Stimulated activated CD4-positive, alpha-beta T cell treated with anti-CD3 and anti-CD28 coated beads, Interleukin-12 subunit alpha, Interleukin-12 subunit beta, amount 100 ng/mL, for 24 hours (primary cell): ENCODE measurements at regions not wholly inside any gene's neighbourhood (a gene's known extent, or its start where the extent isn't known, plus 50 kb on each side); places are given as distances from the start of the nearest gene placed in this dataset.
"Not testable (repeated sequence)": the region's sequence is repeated elsewhere in the genome, so short reads cannot be mapped to it uniquely, and the experiment has no call there.

Source experiments
- DNase-seq, 2 experiments: peaks; one replicate each; pipeline ENCODE4 v3.0.0-alpha.2; 2020; ENCODE audit warnings: low read depth in 2 of 2

DNA sequence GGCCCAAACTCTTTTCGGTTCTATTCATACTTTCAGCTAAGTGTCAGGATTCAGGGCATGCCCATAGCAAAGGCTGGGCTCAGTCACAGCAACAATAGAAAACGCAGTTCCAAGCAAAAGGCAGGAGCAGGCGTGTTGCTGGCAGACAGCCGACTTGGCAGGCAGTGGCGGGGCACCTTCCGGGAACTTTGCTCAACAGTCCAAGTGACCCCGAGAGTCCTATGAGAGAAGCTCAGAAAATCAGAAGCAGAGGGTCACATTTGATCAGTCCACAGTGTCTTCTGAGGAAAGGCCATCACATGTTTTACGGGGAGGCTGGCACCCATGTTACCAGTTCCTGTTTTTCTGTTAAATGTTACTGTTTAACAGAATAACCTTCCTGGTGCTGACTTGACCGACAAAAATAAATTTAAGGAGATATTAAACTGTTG is 115.0 kb downstream of the DACT1 start:
- DNase-seq: no peak

DNA sequence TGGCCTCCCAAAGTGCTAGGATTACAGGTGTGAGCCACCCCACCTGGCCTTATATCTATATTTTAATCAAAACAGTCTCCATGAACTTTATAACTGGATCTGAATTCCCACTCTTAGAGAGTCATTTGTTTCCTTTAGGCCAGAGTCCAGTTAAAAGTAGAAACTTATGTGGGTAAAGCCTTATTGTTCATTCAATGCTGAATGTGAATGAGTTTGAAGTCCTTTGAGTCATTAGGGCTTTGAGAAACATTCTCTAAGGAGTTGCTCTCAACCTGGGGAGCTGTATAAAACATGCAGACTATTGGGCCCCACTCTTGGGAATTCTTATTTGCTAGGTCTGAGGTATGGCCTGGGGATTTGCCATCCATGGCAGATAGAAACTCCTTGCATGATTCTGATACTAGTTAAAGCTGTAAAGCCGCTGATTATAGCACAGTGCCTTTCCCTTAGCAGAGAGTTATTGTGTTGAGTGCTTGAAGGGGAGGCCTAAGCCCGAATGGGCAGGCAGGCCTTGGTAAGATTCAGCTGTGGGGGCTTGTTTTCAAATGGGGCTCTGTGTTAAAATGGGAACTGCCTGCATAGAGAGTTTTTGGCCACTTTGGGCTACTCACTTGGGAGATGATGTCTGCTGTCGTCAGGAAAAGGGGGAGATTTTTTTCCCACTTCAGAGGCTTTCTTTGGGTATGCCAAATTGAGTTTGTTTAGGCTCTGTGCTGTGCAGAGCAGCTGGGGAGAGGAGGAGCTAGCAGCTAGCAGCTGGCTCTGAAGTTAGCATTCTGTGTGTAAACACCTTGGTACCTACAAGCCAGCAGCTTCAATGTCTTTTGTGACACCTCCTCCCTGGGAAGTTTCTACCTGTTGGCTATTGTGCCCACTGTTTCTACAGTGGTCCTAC is 117.5 kb downstream of the DACT1 start:
- no peak for DNase-seq

GRCh38 chr14:58760121-58760520 is 122.4 kb downstream of the DACT1 start:
- DNase-seq: no peak

DNA sequence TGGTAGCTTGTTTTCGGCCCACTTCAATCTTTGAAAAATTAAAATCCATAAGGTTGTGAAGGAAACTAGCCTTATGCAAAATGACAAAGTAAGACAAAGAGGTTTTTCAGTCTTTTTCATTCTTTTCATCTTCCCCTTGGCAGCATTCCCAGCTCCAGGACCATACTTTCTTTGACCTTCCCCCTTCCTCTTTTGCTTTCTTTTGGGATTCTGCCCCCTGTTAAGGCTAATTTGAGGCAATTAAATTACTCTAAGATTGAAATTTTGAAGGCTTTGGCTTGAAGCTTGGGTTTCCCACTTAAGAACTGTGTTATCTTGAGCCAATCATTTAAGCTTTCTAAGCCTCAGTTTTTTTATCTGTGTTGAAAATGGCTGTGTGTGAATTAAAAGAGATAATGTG is 124.9 kb downstream of the DACT1 start:
- DNase-seq: no peak

- no peak for DNase-seq
These were observed 125.4 kb downstream of the DACT1 start for GRCh38 chr14:58763210-58763609.

GRCh38 chr14:58765418-58765831 is 127.7 kb downstream of the DACT1 start:
- DNase-seq: no peak

GRCh38 chr14:58765843-58766242 is 128.1 kb downstream of the DACT1 start:
- no peak for DNase-seq

DNA sequence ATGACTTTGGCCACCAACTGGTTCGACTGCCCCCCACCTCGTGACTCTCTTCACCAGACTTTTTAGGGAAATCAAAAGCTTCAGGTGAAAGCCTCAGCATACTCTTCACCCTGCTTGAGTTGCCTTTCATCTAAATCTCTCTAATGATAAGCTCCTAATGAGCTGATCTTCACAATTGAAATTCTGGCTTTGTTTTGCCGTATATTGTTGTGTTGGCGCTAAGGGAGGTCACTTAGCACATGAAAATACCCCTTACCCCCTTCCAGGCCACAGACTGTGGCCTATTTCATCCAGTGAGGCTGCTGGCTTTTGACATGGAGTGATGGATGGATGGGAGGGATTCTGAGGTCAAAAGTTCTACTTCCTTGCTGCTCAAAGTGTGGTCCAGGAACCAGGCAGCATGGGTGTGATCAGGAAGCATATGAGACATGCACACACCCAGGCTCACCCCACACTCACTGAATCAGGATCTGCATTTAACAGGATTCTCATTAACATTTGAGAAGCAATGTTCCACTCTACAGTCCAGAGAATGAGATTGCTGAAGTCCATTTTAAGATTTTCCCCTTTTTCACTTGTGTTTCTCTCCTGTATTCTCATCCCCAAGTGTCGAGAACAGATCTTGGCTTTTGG is 131.4 kb downstream of the DACT1 start:
- DNase-seq: no peak

DNA sequence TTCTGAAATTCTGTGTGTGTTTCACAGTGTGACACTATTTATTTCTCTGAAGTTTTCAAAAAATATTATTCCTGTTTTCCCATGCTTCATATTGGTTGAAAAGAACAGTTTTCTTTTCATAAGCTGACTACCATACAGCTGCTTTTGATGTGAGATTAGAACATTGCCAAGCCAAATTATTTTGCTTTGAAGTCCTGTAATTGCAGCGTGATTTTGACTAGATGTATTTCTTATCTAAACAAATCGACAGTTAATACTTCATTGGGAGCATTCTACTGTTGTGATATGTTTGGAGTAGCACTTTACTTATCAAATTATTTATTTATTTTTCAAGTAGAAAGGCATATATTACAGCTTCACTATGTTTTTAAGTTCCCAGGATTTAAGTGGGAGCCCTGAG is 132.0 kb downstream of the DACT1 start:
- no peak for DNase-seq

DNA sequence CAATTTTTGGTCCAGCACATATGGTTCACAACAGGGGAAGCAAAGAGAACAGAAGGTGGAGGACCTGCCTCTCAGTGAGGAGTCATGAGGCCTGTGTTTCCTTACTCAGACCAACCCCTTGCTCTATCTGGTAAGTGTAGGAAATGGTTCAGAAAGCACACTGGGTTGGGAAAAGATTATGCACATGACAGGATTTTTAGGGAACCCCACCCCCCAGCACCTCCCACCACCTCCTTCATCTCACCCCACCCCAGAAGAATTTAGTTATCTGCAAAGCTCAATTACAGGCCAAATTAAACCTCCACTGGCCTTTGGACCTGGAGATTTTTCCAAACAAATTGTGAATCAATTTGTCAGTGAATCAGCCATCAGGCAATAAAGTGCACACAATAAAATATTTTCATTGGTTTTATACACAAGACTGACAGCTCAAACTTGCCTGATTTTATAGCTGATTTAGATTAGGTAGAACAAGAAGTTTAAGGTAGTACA is 132.8 kb downstream of the DACT1 start:
- no peak for DNase-seq

DNA sequence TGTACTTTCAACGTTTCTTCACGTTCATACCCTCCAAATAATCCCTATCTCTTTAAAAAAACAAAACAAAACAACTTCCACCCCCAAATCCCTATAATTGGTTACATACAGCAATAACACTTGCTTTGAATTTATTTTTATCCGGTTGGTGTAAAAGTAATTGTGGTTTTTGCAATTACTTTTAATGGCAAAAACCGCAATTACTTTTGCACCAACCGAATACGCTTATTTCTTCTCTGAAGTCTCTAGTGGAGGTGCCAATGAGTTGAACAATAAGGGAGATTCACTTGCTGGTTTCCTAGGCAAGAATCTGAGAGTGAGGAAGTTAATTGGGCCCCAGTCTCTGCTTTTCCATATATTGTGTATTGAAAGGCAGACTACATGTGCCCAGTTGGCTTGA is 133.3 kb downstream of the DACT1 start:
- no peak for DNase-seq

DNA sequence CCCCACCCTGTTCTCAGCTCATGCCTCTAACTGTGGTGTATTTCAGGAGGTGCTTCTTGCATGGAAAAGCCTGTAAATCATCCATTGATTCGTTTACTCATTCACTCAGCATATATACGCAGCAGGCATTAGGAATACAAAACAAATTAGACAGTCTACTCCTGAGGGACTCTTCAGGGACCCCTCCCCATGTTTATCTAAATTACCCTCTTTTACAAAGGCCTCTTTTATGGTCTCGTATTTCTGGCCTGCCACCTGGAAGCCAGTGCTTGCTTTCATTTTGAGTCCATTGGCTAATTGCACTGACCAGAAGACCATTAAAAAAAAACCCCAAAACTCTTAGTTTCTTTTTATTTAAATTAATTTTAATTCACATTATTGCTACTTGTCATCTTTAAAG is 134.4 kb downstream of the DACT1 start:
- DNase-seq: no peak

DNA sequence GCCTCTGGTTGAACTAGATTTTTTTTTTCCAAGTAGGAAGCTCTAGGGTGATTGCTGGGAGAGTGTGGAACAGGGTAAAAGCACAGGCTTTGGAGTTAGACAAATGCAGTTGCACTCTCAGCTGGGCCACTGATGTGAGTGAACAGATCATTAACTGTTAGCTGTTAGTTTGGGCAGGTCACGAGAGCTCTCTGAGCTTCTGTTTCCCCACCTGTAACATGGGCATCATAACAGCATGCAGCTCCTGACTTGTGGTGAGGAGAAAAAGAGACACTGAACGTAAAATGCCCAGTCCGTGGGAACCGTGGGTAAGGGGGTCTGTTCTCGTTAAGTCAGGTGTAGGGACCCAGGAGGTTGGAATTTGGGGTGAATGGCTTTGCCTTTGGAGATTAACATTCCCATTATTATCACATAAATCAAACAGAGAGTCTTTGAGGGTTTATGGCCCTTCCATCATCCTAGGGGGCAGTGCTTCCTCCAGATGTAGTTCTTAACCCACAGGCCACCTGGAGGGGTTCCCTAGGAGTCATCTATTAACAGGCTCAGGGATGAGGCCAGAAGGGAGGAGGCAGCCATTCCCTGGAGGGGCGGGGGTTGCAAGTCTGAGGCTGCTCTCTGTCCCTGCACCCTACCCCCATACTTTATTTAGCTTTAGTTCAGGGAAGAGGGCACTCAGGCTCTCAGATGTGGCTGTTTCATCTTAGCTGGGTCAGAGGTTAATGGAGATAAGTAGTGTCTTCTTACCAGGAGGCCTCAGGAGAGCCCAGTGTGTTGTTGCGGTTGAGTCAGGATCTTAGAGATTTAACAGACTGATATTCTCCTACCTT is 135.2 kb downstream of the DACT1 start:
- DNase-seq: no peak

GRCh38 chr14:58774531-58774930 is 136.8 kb downstream of the DACT1 start:
- no peak for DNase-seq

DNA sequence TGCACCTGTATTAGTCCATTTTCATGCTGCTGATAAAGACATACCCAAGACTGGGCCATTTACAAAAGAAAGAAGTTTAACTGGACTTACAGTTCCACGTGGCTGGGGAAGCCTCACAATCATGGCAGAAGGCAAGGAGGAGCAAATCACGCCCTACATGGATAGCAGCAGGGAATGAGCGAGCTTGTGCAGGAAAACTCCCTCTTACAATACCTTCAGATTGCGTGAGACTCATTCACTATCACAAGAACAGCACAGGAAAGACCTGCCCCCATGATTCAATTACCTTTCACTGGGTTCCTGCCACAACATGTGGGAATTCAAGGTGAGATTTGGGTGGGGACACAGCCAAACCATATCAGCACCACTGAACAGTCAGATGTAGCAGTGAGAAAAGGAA is 137.4 kb downstream of the DACT1 start:
- not testable (repeated sequence) for DNase-seq

- DNase-seq: no peak
These were observed 138.8 kb downstream of the DACT1 start for GRCh38 chr14:58776516-58776915.

GRCh38 chr14:58777541-58777979 is 139.8 kb downstream of the DACT1 start:
- no peak for DNase-seq

- DNase-seq: no peak
These were observed 140.4 kb downstream of the DACT1 start for GRCh38 chr14:58778202-58778601.

- DNase-seq: no peak
These were observed 141.6 kb downstream of the DACT1 start for GRCh38 chr14:58779376-58779775.

DNA sequence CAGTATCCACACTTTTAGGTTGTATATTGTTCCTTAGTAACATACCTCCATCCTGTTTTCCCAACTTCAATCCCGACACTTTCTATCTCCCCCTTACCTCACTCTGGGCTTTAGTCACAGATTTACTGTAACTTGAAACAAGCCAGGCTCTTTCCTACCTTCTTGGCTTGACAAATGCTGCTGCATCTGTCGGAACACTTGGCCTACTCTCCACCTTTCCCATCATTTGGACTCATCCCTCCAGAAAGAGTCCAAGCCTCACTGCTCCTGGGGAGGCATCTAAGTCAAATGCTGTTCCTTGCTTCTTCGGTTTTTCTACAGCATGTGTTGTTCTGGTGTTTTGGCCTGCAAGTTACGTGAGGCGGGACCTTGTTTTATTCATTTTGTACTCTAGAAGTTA is 142.4 kb downstream of the DACT1 start:
- DNase-seq: no peak

DNA sequence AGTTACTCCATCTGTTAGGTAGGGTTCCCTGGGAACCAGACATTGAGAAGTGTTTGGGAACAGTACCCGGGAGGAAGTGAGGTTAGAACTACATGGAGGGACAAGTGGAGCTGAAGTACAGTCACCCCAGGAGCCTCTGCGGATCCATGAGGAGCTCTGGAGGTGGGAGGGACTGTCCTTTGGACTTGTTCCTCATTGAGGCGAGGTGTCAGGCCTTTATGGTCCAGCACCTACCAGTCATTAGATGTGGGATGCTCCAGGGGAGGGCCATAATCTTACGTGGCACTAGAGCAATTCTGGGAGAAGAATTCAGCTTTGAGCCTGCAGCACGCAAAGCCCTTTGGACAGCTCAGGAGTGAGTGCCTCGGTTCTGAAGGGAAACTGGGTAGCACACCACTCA is 142.8 kb downstream of the DACT1 start:
- DNase-seq: no peak

DNA sequence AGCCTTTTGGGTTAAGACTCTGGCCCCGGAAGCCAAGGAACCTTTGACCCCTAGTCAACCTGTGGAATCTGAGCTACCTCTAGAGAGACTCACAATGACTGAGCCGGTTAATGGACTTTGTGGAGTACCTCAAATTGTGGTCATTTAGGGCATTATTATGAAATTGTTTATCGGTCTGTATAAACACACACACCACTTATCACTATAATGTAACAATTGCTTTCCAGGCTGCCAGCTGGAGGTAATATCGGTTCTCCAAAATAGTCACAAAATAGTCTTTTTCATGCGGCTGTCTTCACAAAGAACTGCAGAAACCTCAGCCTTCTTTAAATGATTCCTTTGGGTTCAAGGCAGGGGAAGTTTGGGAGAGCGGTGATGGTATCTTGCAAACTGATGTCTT is 144.2 kb downstream of the DACT1 start:
- DNase-seq: no peak
